Astrocyte (in vitro differentiated cells and primary cell): ENCODE measurements at regions not wholly inside any gene's neighbourhood (a gene's known extent, or its start where the extent isn't known, plus 50 kb on each side); places are given as distances from the start of the nearest gene placed in this dataset.

Source experiments
- DNase-seq: peaks from one replicate; pipeline ENCODE4 v3.0.0-alpha.2; 2010; ENCODE audit warnings: low read depth
- FAIRE-seq: peaks from 2 replicates; lab custom pipeline; 2011; peaks lifted over from hg19 to GRCh38; lab: Jason Lieb, UNC
- H2AFZ ChIP-seq: 2 replicates; pipeline ENCODE4 v1.6.0; 2012; ENCODE audit warnings: low read depth, low read length, inconsistent platforms
- H3K27ac ChIP-seq: 2 replicates; pipeline ENCODE4 v1.5.1; 2011; ENCODE audit warnings: low read depth, low read length, inconsistent platforms
- H3K27me3 ChIP-seq: 2 replicates; pipeline ENCODE4 v1.6.0; 2011; ENCODE audit warnings: low read length, inconsistent platforms; ENCODE audit not compliant: insufficient read depth
- H3K36me3 ChIP-seq: 2 replicates; pipeline ENCODE4 v1.5.1; 2011; ENCODE audit warnings: low read length, inconsistent platforms; ENCODE audit not compliant: insufficient read depth
- H3K4me1 ChIP-seq: 2 replicates; pipeline ENCODE4 v1.5.1; 2011; ENCODE audit warnings: low read length, inconsistent platforms; ENCODE audit not compliant: insufficient read depth
- H3K4me2 ChIP-seq: 2 replicates; pipeline ENCODE4 v1.6.0; 2012; ENCODE audit warnings: low read length, inconsistent platforms
- H3K4me3 ChIP-seq: 2 replicates; pipeline ENCODE4 v1.5.1; 2011; ENCODE audit warnings: low read depth, mild to moderate bottlenecking, low read length, inconsistent platforms; ENCODE audit not compliant: insufficient read depth
- H3K79me2 ChIP-seq: 2 replicates; pipeline ENCODE4 v1.6.0; 2012; ENCODE audit warnings: mild to moderate bottlenecking, low read length, inconsistent platforms; ENCODE audit not compliant: insufficient read depth
- H3K9ac ChIP-seq: 2 replicates; pipeline ENCODE4 v1.6.0; 2012; ENCODE audit warnings: mild to moderate bottlenecking, low read length, inconsistent platforms
- H3K9me3 ChIP-seq: 2 replicates; pipeline ENCODE4 v1.5.1; 2012; ENCODE audit warnings: low read depth, mild to moderate bottlenecking, low read length, inconsistent platforms; ENCODE audit not compliant: insufficient read depth
- H4K20me1 ChIP-seq: 2 replicates; pipeline ENCODE4 v1.6.0; 2012; ENCODE audit warnings: low read length, inconsistent platforms; ENCODE audit not compliant: insufficient read depth
- H3K27ac Mint-ChIP-seq: one replicate; pipeline ENCODE4 v1.8.0; 2021; ENCODE audit warnings: mild to moderate bottlenecking, mixed read lengths; ENCODE audit not compliant: unreplicated experiment
- H3K27me3 Mint-ChIP-seq: one replicate; pipeline ENCODE4 v1.8.0; 2021; ENCODE audit warnings: low read depth, mixed read lengths; ENCODE audit not compliant: unreplicated experiment
- H3K36me3 Mint-ChIP-seq: one replicate; pipeline ENCODE4 v1.8.0; 2021; ENCODE audit warnings: low read depth, mixed read lengths; ENCODE audit not compliant: unreplicated experiment
- H3K4me1 Mint-ChIP-seq: one replicate; pipeline ENCODE4 v1.8.0; 2021; ENCODE audit warnings: low read depth, mixed read lengths; ENCODE audit not compliant: unreplicated experiment
- H3K4me3 Mint-ChIP-seq: one replicate; pipeline ENCODE4 v1.8.0; 2021; ENCODE audit warnings: mild to moderate bottlenecking, moderate library complexity, mixed read lengths; ENCODE audit not compliant: unreplicated experiment
- H3K9me3 Mint-ChIP-seq: one replicate; pipeline ENCODE4 v1.8.0; 2021; ENCODE audit warnings: mild to moderate bottlenecking, mixed read lengths; ENCODE audit not compliant: unreplicated experiment
- EZH2 ChIP-seq: IDR thresholded peaks from 2 replicates; pipeline ENCODE4 v1.6.1; 2012; ENCODE audit warnings: mild to moderate bottlenecking, low read length, inconsistent platforms; ENCODE audit not compliant: insufficient read depth
- TF ChIP-seq, protein P1 (sequence below): IDR thresholded peaks from 2 replicates; pipeline ENCODE4 v1.5.1; 2011; ENCODE audit warnings: low read depth, mild to moderate bottlenecking, inconsistent platforms, low read length, moderate library complexity; ENCODE audit not compliant: insufficient read depth

DNA sequence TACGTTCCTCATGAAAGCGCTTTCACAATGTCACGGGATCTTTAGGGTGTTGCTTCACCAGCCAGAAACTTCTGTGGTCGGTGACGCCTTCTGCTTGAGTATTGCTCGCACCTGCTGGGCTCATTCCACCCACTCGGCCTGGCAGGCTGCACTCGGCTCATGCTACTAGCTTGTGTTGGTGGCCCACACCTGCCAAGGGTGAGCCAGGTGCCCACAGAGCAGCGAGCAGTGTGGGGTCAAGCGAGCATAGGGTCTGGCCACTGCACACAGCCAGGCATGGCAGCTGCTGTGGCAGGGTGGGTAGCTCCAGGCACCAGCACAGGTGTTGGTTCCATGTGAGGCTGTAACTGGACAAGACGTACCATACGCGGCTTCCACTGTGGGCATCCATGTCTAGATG, 202.9 kb upstream of the CADM2 start:
- no peak for DNase-seq
- no peak for TF ChIP-seq EZH2
- TF ChIP-seq, protein P1, sequence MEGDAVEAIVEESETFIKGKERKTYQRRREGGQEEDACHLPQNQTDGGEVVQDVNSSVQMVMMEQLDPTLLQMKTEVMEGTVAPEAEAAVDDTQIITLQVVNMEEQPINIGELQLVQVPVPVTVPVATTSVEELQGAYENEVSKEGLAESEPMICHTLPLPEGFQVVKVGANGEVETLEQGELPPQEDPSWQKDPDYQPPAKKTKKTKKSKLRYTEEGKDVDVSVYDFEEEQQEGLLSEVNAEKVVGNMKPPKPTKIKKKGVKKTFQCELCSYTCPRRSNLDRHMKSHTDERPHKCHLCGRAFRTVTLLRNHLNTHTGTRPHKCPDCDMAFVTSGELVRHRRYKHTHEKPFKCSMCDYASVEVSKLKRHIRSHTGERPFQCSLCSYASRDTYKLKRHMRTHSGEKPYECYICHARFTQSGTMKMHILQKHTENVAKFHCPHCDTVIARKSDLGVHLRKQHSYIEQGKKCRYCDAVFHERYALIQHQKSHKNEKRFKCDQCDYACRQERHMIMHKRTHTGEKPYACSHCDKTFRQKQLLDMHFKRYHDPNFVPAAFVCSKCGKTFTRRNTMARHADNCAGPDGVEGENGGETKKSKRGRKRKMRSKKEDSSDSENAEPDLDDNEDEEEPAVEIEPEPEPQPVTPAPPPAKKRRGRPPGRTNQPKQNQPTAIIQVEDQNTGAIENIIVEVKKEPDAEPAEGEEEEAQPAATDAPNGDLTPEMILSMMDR: no peak
- FAIRE-seq: no peak
- H4K20me1 ChIP-seq: no peaks in the 10 kb centered on the region
- H3K4me1 Mint-ChIP-seq: peaks cover 1% of the 10 kb centered on the region
- H3K27me3 Mint-ChIP-seq: no peaks in the 10 kb centered on the region
- H3K9ac ChIP-seq: no peak overlapping the region
- H3K4me3 ChIP-seq: no peak overlapping the region
- peaks cover 5% of the 10 kb centered on the region for H3K9me3 ChIP-seq
- no peaks in the 10 kb centered on the region for H3K9me3 Mint-ChIP-seq
- no peaks in the 10 kb centered on the region for H3K79me2 ChIP-seq
- no peak overlapping the region for H2AFZ ChIP-seq
- no peaks in the 10 kb centered on the region for H3K4me1 ChIP-seq
- no peak overlapping the region for H3K4me3 Mint-ChIP-seq
- no peak overlapping the region for H3K4me2 ChIP-seq
- H3K36me3 Mint-ChIP-seq: no peaks in the 10 kb centered on the region
- H3K27me3 ChIP-seq: no peaks in the 10 kb centered on the region
- H3K27ac Mint-ChIP-seq: no peak overlapping the region
- no peaks in the 10 kb centered on the region for H3K36me3 ChIP-seq
- no peak overlapping the region for H3K27ac ChIP-seq

DNA sequence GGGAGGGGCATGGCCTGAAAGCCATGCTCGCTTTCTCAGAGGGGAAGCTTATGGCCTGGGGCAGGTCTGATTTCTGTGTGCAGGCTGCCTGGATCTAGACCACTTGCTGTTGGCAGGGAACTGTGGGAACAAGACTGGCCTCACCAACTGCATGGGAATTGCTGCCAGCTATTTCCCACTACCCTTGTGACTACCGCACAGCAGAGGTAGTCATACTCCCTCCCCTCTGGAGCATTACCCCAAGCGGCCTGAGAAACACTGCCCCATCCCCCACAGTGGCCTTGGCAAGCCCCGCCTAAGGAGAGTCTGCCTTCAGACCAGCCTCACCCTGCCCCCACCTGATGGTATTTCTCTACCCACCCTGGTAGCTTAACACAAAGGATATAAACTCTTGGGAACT, 199.4 kb upstream of the CADM2 start:
- peaks cover 5% of the 10 kb centered on the region for H3K9me3 ChIP-seq
- no peaks in the 10 kb centered on the region for H4K20me1 ChIP-seq
- H2AFZ ChIP-seq: no peak overlapping the region
- H3K9me3 Mint-ChIP-seq: no peaks in the 10 kb centered on the region
- H3K79me2 ChIP-seq: no peaks in the 10 kb centered on the region
- no peak overlapping the region for H3K4me3 Mint-ChIP-seq
- H3K4me1 ChIP-seq: no peaks in the 10 kb centered on the region
- DNase-seq (no peak), FAIRE-seq (no peak)
- H3K27ac ChIP-seq: no peak overlapping the region
- no peaks in the 10 kb centered on the region for H3K36me3 ChIP-seq
- peaks cover 1% of the 10 kb centered on the region for H3K4me1 Mint-ChIP-seq
- no peaks in the 10 kb centered on the region for H3K27me3 Mint-ChIP-seq
- H3K27ac Mint-ChIP-seq: no peak overlapping the region
- no peaks in the 10 kb centered on the region for H3K27me3 ChIP-seq
- H3K4me2 ChIP-seq: no peak overlapping the region
- H3K9ac ChIP-seq: no peak overlapping the region
- no peaks in the 10 kb centered on the region for H3K36me3 Mint-ChIP-seq
- TF ChIP-seq, protein P1: no peak
- no peak for TF ChIP-seq EZH2
- no peak overlapping the region for H3K4me3 ChIP-seq

DNA sequence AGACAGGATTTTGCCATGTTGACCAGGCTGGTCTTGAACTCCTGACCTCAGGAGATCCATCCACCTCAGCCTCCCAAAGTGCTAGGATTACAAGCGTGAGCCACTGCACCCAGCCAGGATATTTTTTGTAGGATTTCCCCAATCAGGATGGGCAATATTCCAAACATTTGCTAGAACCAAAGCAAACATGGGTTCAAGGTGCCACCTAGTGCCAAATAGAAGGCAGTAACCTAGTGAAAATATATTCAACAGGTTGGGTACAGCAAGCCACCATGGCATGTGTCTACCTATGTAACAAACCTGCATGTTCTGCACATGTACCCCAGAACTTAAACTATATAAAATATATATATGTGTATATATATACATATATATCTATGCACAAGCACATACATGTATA, 185.9 kb upstream of the CADM2 start:
- DNase-seq (no peak), FAIRE-seq (no peak)
- Mint-ChIP-seq H3K4me3 (no peak overlapping the region), H3K36me3 (no peaks in the 10 kb centered on the region), H3K27me3 (no peaks in the 10 kb centered on the region), H3K27ac (no peak overlapping the region), H3K4me1 (no peaks in the 10 kb centered on the region), H3K9me3 (peaks cover 3% of the 10 kb centered on the region)
- Histone ChIP-seq H3K27ac (no peak overlapping the region), H3K9ac (no peak overlapping the region), H4K20me1 (no peaks in the 10 kb centered on the region), H3K4me2 (no peak overlapping the region), H2AFZ (no peak overlapping the region), H3K27me3 (no peaks in the 10 kb centered on the region), H3K4me3 (no peak overlapping the region), H3K79me2 (no peaks in the 10 kb centered on the region), H3K4me1 (no peaks in the 10 kb centered on the region), H3K9me3 (no peaks in the 10 kb centered on the region), H3K36me3 (no peaks in the 10 kb centered on the region)
- no peak for TF ChIP-seq EZH2
- TF ChIP-seq, protein P1: no peak
